Epithelial cell of proximal tubule (primary cell): ENCODE measurements at regions not wholly inside any gene's neighbourhood (a gene's known extent, or its start where the extent isn't known, plus 50 kb on each side); places are given as distances from the start of the nearest gene placed in this dataset.

Experiments
- DNase-seq: peaks from one replicate; pipeline ENCODE4 v3.0.0-alpha.2; 2011; ENCODE audit warnings: low read depth
- H3K4me3 ChIP-seq: 2 replicates; pipeline ENCODE4 v1.5.1; 2011; ENCODE audit warnings: low read depth, mild to moderate bottlenecking, low read length
- CTCF ChIP-seq: conservative IDR thresholded peaks from 2 replicates; pipeline ENCODE4 v1.5.1; 2012; ENCODE audit warnings: low read depth, mild to moderate bottlenecking, low read length

- H3K4me3 ChIP-seq, result no peak overlapping the region
- no peak for TF ChIP-seq CTCF
- no peak for DNase-seq
Observed at GRCh38 chr2:15713475-15713874, 121.8 kb downstream of the DDX1 start.

- no peak for DNase-seq
- TF ChIP-seq CTCF, result no peak
- H3K4me3 ChIP-seq, result no peak overlapping the region
Observed at GRCh38 chr2:15714002-15714401, 122.3 kb downstream of the DDX1 start.

GRCh38 chr2:15714609-15715008 lies 122.9 kb downstream of the DDX1 start:
- no peak overlapping the region for H3K4me3 ChIP-seq
- DNase-seq, result no peak
- no peak for TF ChIP-seq CTCF

- TF ChIP-seq CTCF, result no peak
- DNase-seq, result no peak
- H3K4me3 ChIP-seq, result no peak overlapping the region
Observed at GRCh38 chr2:15715596-15715995, 123.9 kb downstream of the DDX1 start.

GRCh38 chr2:15718103-15718943 lies 126.7 kb downstream of the DDX1 start:
- no peak for DNase-seq
- no peak for TF ChIP-seq CTCF
- no peak overlapping the region for H3K4me3 ChIP-seq

GRCh38 chr2:15718944-15719323 lies 127.3 kb downstream of the DDX1 start:
- no peak for DNase-seq
- TF ChIP-seq CTCF, result no peak
- H3K4me3 ChIP-seq, result no peak overlapping the region

- H3K4me3 ChIP-seq, result no peak overlapping the region
- TF ChIP-seq CTCF, result no peak
- DNase-seq, result no peak
Observed at GRCh38 chr2:15719566-15720313, 128.1 kb downstream of the DDX1 start.
